Endothelial cell of umbilical vein (primary cell): ENCODE measurements at regions not wholly inside any gene's neighbourhood (a gene's known extent, or its start where the extent isn't known, plus 50 kb on each side); places are given as distances from the start of the nearest gene placed in this dataset.

Experiments used
- EZH2 ChIP-seq: IDR thresholded peaks from 2 replicates; pipeline ENCODE4 v1.6.1; 2012; ENCODE audit warnings: borderline replicate concordance, low read depth, mild to moderate bottlenecking, moderate library complexity, low read length, inconsistent platforms; ENCODE audit not compliant: severe bottlenecking
- FOS ChIP-seq: IDR thresholded peaks from 2 replicates; pipeline ENCODE4 v1.6.1; 2011; ENCODE audit warnings: mild to moderate bottlenecking, low read length, moderate library complexity, borderline replicate concordance; ENCODE audit not compliant: insufficient read depth
- GATA2 ChIP-seq: IDR thresholded peaks from 2 replicates; pipeline ENCODE4 v1.7.0; 2011; ENCODE audit warnings: low read depth, mild to moderate bottlenecking, moderate library complexity, mixed read lengths, low read length; ENCODE audit not compliant: insufficient read length, insufficient read depth
- JUN ChIP-seq: IDR thresholded peaks from 2 replicates; pipeline ENCODE4 v1.6.1; 2011; ENCODE audit warnings: borderline replicate concordance, low read depth; ENCODE audit not compliant: insufficient read length, insufficient read depth
- MYC ChIP-seq: IDR thresholded peaks from one replicate; pipeline ENCODE4 v1.6.1; 2011; ENCODE audit warnings: mild to moderate bottlenecking, low read depth, low read length
- POLR2A ChIP-seq: IDR thresholded peaks from 2 replicates; pipeline ENCODE4 v1.6.1; 2012; ENCODE audit warnings: low read depth, mild to moderate bottlenecking, control low read depth, low read length
- POLR2AphosphoS5 ChIP-seq: IDR thresholded peaks from 2 replicates; pipeline ENCODE4 v1.6.1; 2012; ENCODE audit warnings: low read depth, mild to moderate bottlenecking, control low read depth, low read length, moderate library complexity; ENCODE audit not compliant: insufficient read depth
- TF ChIP-seq, protein P1 (sequence below), 2 donors: IDR thresholded peaks; 1 replicate in 1 of 2; 2 replicates in 1 of 2; pipeline ENCODE4 v1.5.1; 2011; ENCODE audit warnings: low read length in 2 of 2, mild to moderate bottlenecking in 2 of 2, moderate library complexity in 2 of 2, control low read depth in 1 of 2, inconsistent platforms in 1 of 2, low read depth in 1 of 2; ENCODE audit not compliant: insufficient read depth in 1 of 2; ENCODE audit errors: extremely low read depth in 1 of 2
- TF ChIP-seq, protein P2 (sequence below): IDR thresholded peaks from 2 replicates; pipeline ENCODE4 v1.6.1; 2011; ENCODE audit not compliant: insufficient read depth, insufficient read length

DNA sequence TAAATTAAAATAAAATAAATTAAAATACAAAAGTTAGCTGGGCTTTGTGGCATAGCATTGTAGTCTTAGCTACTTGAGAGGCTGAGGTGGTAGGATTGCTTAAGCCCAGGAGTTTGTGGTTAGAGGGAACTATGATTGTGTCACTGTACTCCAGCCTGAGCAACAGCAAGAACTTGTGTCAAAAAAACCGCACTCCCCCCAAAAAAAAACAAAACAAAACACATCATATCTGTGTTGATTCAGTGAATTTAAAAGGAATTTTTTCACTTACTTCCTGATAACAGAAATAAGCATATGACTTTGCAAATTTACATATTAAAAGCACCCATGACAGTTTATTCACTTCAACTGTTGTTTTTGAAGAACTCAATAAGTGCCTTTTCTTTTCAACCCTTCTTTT lies 68.1 kb upstream of the PELI1 start:
- no peak for TF ChIP-seq EZH2
- TF ChIP-seq POLR2A = no peak
- TF ChIP-seq, protein P1, sequence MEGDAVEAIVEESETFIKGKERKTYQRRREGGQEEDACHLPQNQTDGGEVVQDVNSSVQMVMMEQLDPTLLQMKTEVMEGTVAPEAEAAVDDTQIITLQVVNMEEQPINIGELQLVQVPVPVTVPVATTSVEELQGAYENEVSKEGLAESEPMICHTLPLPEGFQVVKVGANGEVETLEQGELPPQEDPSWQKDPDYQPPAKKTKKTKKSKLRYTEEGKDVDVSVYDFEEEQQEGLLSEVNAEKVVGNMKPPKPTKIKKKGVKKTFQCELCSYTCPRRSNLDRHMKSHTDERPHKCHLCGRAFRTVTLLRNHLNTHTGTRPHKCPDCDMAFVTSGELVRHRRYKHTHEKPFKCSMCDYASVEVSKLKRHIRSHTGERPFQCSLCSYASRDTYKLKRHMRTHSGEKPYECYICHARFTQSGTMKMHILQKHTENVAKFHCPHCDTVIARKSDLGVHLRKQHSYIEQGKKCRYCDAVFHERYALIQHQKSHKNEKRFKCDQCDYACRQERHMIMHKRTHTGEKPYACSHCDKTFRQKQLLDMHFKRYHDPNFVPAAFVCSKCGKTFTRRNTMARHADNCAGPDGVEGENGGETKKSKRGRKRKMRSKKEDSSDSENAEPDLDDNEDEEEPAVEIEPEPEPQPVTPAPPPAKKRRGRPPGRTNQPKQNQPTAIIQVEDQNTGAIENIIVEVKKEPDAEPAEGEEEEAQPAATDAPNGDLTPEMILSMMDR (IDR thresholded peaks at IDR 0.05; ENCODE audit: extremely low read depth in 1 of 2, insufficient read depth in 1 of 2, low read depth in 1 of 2, low read length in 2 of 2) = no peak
- TF ChIP-seq, protein P2, sequence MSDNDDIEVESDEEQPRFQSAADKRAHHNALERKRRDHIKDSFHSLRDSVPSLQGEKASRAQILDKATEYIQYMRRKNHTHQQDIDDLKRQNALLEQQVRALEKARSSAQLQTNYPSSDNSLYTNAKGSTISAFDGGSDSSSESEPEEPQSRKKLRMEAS = no peak
- no peak for TF ChIP-seq MYC
- TF ChIP-seq FOS = no peak
- TF ChIP-seq POLR2AphosphoS5 = no peak
- no peak for TF ChIP-seq JUN
- TF ChIP-seq GATA2 = no peak
